K562 (cell line): ENCODE measurements at regions not wholly inside any gene's neighbourhood (a gene's known extent, or its start where the extent isn't known, plus 50 kb on each side); places are given as distances from the start of the nearest gene placed in this dataset.

Source experiments
- ATAC-seq: fragments of 200-7000 bp; cut with Tn5 transposase; 3 replicates; pipeline ENCODE4 v1.9.1; 2020; ENCODE audit warnings: moderate library complexity
- BruUV-seq: library from RNA; stranded (reverse); fragments of 400-500 nt; replicated peaks from 2 replicates; lab custom pipeline; 2021; lab: Mats Ljungman, UMichigan
- CTCF ChIA-PET: fragments of 300-600 bp; formaldehyde crosslinking; extraction: SDS; loops from one replicate; lab custom pipeline; 2021; ENCODE audit warnings: low intra/inter-chr PET ratio; lab: Yijun Ruan, JAX
- POLR2A ChIA-PET: fragments of 300-600, 350-650 bp; sonication (Branson Sonifier 250); formaldehyde crosslinking; extraction: SDS; loops from one replicate; lab custom pipeline; 2021; ENCODE audit warnings: antibody characterized with exemption, inconsistent platforms; lab: Yijun Ruan, JAX
- DNase-seq, 4 experiments: peaks; one replicate each; pipeline versions ENCODE4 v3.0.0 to v3.0.0-alpha.2; 2011 to 2018; ENCODE audit warnings: low spot score in 3 of 4, mixed read lengths in 3 of 4; ENCODE audit errors: extremely low read depth in 1 of 4
- FAIRE-seq: peaks from 2 replicates; lab custom pipeline; 2011; peaks lifted over from hg19 to GRCh38; lab: Jason Lieb, UNC
- H2AFZ ChIP-seq: 2 replicates; pipeline ENCODE4 v1.6.0; 2011; ENCODE audit warnings: low read depth, low read length, control low read depth, inconsistent platforms
- H3K27ac ChIP-seq: fragments of 200-600 bp; 3 replicates; pipeline ENCODE4 v1.8.0; 2011; ENCODE audit warnings: low read depth, mild to moderate bottlenecking, control low read depth, inconsistent platforms, low read length, moderate library complexity, mixed read lengths; ENCODE audit errors: extremely low read depth
- H3K27me3 ChIP-seq, 2 experiments: fragments of 300-600 bp in 1 of 2; 2 replicates in 1 of 2; 3 replicates in 1 of 2; pipeline versions ENCODE4 v1.6.0 to v1.8.0; 2011; ENCODE audit warnings: inconsistent platforms in 2 of 2, low read length in 2 of 2, mild to moderate bottlenecking in 1 of 2, mixed read lengths in 1 of 2, moderate library complexity in 1 of 2; ENCODE audit not compliant: control insufficient read depth in 2 of 2, insufficient read depth in 2 of 2
- H3K36me3 ChIP-seq: fragments of 300-600 bp; 3 replicates; pipeline ENCODE4 v1.8.0; 2011; ENCODE audit warnings: mild to moderate bottlenecking, low read length, inconsistent platforms; ENCODE audit not compliant: control insufficient read depth, insufficient read depth
- H3K4me1 ChIP-seq, 2 experiments: fragments of 200-600 bp in 1 of 2; replicated peaks in 1 of 2; 2 replicates in 1 of 2; 3 replicates in 1 of 2; pipeline versions ENCODE4 v1.5.1 to v1.8.0; 2011; ENCODE audit warnings: inconsistent platforms in 2 of 2, low read length in 2 of 2, mild to moderate bottlenecking in 1 of 2, mixed read lengths in 1 of 2, moderate library complexity in 1 of 2; ENCODE audit not compliant: control insufficient read depth in 2 of 2, insufficient read depth in 2 of 2
- H3K4me2 ChIP-seq: 2 replicates; pipeline ENCODE4 v1.6.1; 2011; ENCODE audit warnings: low read length, control low read depth, inconsistent platforms, mixed read lengths; ENCODE audit not compliant: insufficient read depth
- H3K4me3 ChIP-seq: fragments of 200-600 bp; sonication (generic), shearing (Covaris generic); 2 replicates; pipeline ENCODE4 v1.5.1; 2016; ENCODE audit warnings: control low read depth, inconsistent platforms
- H3K79me2 ChIP-seq: fragments of 200-600 bp; 3 replicates; pipeline ENCODE4 v1.8.0; 2011; ENCODE audit warnings: low read length, inconsistent platforms; ENCODE audit not compliant: control insufficient read depth, insufficient read depth
- H3K9ac ChIP-seq, 2 experiments: 2 replicates each; pipeline versions ENCODE4 v1.6.0 to v1.6.1; 2011; ENCODE audit warnings: low read depth in 2 of 2, low read length in 2 of 2, control low read depth in 1 of 2, inconsistent platforms in 1 of 2, mild to moderate bottlenecking in 1 of 2, mixed read lengths in 1 of 2; ENCODE audit not compliant: insufficient read depth in 1 of 2
- H3K9me1 ChIP-seq: one replicate; pipeline ENCODE4 v1.6.0; 2011; ENCODE audit warnings: inconsistent platforms, mild to moderate bottlenecking, low read length, moderate library complexity; ENCODE audit not compliant: control insufficient read depth, insufficient read depth
- H3K9me3 ChIP-seq: replicated peaks from 2 replicates; pipeline ENCODE4 v1.5.1; 2011; ENCODE audit warnings: low read depth, low read length, inconsistent platforms; ENCODE audit not compliant: control insufficient read depth, insufficient read depth
- H4K20me1 ChIP-seq: replicated peaks from 2 replicates; pipeline ENCODE4 v1.6.1; 2011; ENCODE audit warnings: low read length, inconsistent platforms, mixed read lengths; ENCODE audit not compliant: control insufficient read depth, insufficient read depth
- CBX5 ChIP-seq: IDR thresholded peaks from 2 replicates; pipeline ENCODE4 v1.6.1; 2014; ENCODE audit warnings: low read depth, borderline replicate concordance
- CREM ChIP-seq: IDR thresholded peaks from 2 replicates; pipeline ENCODE4 v1.6.1; 2014; ENCODE audit warnings: antibody characterized with exemption, low read depth
- PHF8 ChIP-seq: fragments of 200-600 bp; sonication (generic); IDR thresholded peaks from 2 replicates; pipeline ENCODE4 v1.6.1; 2012; ENCODE audit warnings: mixed run types, mild to moderate bottlenecking, inconsistent platforms, low read length, moderate library complexity, borderline replicate concordance
- THRAP3 ChIP-seq: fragments of 450-650 bp; IDR thresholded peaks from 2 replicates; pipeline ENCODE4 v1.6.1; 2016; ENCODE audit warnings: mild to moderate bottlenecking, inconsistent platforms, borderline replicate concordance
- ZNF24 ChIP-seq: fragments of 450-650 bp; IDR thresholded peaks from 2 replicates; pipeline ENCODE4 v1.6.1; 2016
- ZNF41 ChIP-seq: fragments of 250-450 bp; sonication (Bioruptor Pico); conservative IDR thresholded peaks from 2 replicates; pipeline ENCODE4 v1.4.0; 2020; ENCODE audit warnings: mild to moderate bottlenecking
- ZSCAN29 ChIP-seq: fragments of 450-650 bp; IDR thresholded peaks from 2 replicates; pipeline ENCODE4 v1.6.1; 2017
- WGBS: fragments of 100-300 bp; shearing (Covaris generic); methylation state at CpG from one replicate; pipeline ENCODE4 v1.1.6; 2016; ENCODE audit warnings: low coverage, mixed read lengths; ENCODE audit not compliant: insufficient coverage; ENCODE audit errors: missing lambda C conversion rate; 5-methylcytosine and 5-hydroxymethylcytosine counted together
- in situ Hi-C: fragments of 300-500 bp; cut with MboI; formaldehyde crosslinking; loops from 4 replicates; pipeline ENCODE4 v1.15.0; 2018; ENCODE audit warnings: inconsistent platforms, mixed read lengths
- intact Hi-C: fragments of 100-400 bp; cut with micrococcal nuclease; formaldehyde crosslinking; loops from 2 replicates; pipeline ENCODE4 v1.14.2; 2022
- TF ChIP-seq, protein P1 (sequence below): fragments of 450-650 bp; formaldehyde crosslinking; IDR thresholded peaks from 2 replicates; pipeline ENCODE4 v1.4.0; 2020; ENCODE audit warnings: mild to moderate bottlenecking, mixed read lengths
- TF ChIP-seq, protein P2 (sequence below): IDR thresholded peaks from 2 replicates; pipeline ENCODE4 v1.6.1; 2016; ENCODE audit warnings: missing genetic modification characterization, missing compliant biosample characterization
- TF ChIP-seq, protein P3 (sequence below): fragments of 250-450 bp; sonication (Bioruptor Pico); IDR thresholded peaks from 2 replicates; pipeline ENCODE4 v1.5.0; 2021; ENCODE audit warnings: mild to moderate bottlenecking, moderate library complexity

DNA sequence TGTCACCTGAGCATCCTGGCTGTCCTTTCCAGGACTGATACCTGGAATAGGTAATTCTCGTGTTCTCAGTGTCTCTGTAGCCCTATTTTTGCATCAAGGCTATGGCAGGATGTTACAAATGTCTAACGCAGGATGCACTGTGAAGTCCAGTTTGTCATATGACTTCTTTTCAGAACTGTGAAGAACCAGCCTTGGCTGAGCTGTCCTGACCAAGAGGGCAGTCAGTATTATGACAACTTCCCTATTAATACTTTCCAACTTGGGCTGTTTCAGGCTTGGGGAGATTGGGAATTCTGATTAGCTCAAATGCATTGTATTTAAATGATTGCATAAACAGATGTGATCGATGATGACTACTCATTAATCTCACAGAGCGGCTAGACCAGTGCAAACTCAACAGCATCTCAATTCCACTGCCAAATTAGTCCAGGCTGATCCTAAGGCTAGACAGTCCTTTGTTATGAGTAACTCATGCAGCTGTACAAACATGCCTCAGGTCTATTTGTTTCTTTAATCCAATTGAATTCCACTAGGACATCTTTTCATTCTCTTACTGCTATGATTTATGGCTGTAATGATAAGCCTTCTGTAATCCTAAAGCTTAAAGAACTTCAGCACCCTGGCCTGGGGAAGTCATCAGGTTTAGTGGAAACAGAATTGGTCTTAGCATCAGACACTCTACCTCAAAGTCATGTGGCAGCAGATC, 331.6 kb downstream of the KCNS3 start (continued):
- TF ChIP-seq ZNF41 (CRISPR knock-in tag) = no peak
- TF ChIP-seq, protein P1, sequence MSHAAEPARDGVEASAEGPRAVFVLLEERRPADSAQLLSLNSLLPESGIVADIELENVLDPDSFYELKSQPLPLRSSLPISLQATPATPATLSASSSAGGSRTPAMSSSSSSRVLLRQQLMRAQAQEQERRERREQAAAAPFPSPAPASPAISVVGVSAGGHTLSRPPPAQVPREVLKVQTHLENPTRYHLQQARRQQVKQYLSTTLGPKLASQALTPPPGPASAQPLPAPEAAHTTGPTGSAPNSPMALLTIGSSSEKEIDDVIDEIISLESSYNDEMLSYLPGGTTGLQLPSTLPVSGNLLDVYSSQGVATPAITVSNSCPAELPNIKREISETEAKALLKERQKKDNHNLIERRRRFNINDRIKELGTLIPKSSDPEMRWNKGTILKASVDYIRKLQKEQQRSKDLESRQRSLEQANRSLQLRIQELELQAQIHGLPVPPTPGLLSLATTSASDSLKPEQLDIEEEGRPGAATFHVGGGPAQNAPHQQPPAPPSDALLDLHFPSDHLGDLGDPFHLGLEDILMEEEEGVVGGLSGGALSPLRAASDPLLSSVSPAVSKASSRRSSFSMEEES (CRISPR knock-in tag) = no peak
- no peak for TF ChIP-seq CREM
- TF ChIP-seq, all 486 proteins: peak for 0

DNA sequence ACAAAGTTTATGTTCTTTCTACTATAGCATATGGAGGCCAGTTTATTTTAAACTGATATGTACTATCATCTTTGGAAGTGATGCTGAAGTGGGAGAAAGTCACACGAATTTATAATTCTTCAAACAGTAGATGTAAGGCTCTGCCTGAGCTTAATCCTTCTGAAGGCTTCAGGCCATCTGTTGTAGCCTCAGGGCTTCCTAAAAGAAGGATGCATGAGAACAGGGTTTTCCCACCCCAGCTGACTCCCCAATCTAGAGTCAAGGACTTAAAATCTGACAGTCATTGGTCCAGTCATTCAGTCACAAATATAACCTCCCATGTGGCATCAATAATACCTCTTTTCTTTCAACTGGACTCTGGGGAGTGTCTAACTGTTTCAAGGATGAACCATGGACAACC, 330.5 kb downstream of the KCNS3 start:
- Histone ChIP-seq H3K27ac (no peak overlapping the region), H3K9me1 (no peaks in the 10 kb centered on the region), H4K20me1 (no peaks in the 10 kb centered on the region), H2AFZ (no peak overlapping the region), H3K36me3 (no peaks in the 10 kb centered on the region), H3K9me3 (no peaks in the 10 kb centered on the region; the same call in 1 of the 2 replicates), H3K4me1 (no peaks in the 10 kb centered on the region), H3K4me3 (no peak overlapping the region), H3K9ac (no peak overlapping the region), H3K4me2 (no peak overlapping the region), H3K79me2 (no peaks in the 10 kb centered on the region), H3K27me3 (no peaks in the 10 kb centered on the region)
- DNase-seq = no peak
- in situ Hi-C loops = no loop called here
- ChIA-PET POLR2A (no interaction called here), CTCF (no interaction called here)
- BruUV-seq = no TSS peak
- FAIRE-seq = no peak
- intact Hi-C loops = no loop called here
- ATAC-seq = no peak
- WGBS = 0% methylated on average over 1 of the region's 1 CpG
- TF ChIP-seq, protein P2, sequence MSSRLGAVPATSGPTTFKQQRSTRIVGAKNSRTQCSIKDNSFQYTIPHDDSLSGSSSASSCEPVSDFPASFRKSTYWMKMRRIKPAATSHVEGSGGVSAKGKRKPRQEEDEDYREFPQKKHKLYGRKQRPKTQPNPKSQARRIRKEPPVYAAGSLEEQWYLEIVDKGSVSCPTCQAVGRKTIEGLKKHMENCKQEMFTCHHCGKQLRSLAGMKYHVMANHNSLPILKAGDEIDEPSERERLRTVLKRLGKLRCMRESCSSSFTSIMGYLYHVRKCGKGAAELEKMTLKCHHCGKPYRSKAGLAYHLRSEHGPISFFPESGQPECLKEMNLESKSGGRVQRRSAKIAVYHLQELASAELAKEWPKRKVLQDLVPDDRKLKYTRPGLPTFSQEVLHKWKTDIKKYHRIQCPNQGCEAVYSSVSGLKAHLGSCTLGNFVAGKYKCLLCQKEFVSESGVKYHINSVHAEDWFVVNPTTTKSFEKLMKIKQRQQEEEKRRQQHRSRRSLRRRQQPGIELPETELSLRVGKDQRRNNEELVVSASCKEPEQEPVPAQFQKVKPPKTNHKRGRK (tag) = no peak
- TF ChIP-seq ZNF24 (no peak), CBX5 (no peak), THRAP3 (no peak), ZSCAN29 (no peak), PHF8 (no peak)
- TF ChIP-seq, protein P3, sequence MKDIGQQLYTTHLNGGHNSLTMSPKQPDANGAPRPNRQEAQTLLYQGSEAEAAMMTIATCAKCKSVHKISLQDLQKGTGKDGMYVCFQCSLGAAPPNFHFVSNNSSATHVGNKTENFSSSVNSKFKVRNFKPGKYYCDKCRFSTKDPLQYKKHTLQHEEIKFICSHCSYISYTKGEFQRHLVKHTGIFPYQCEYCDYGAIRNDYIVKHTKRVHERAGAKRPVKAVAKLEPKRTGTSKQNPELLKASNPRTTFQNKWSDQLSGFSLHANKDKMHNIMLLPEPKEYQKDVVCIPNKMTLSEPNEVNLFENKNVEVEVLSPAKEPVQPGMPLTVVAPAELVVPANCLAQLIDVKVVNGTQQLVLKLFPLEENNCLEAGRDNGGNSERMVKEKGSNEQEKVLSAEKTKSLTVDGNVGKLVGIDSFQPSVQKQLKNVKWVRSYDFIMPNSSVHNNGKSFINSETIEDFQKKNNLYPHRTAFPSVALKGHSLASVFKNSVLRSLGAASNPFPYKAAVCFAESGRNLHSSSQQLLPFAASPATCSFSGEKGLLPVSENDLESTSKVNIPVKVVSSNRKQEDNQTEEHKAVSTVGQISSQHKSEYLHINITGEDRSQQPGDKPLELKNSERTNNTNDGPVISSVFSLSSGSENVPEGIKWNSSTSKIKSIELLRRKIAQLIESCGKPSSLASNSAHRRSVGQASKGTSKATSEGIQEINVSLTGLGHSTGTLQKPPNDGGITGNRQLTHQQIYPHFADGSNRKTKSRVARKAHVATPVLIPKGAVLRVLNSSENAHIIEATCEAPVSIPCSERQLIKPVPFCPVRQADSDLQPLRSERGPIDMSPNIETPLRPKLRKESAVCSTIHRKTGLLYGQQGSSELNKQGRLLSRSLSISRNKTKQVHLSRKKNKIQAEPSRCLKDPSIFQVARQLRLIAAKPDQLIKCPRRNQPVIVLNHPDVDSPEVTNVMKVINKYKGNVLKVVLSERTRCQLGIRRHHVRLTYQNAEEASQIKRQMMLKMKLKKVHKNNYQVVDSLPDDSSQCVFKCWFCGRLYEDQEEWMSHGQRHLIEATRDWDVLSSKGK (CRISPR knock-in tag) = no peak
